Colon (tissue), 2 donors: ENCODE measurements at regions not wholly inside any gene's neighbourhood (a gene's known extent, or its start where the extent isn't known, plus 50 kb on each side); places are given as distances from the start of the nearest gene placed in this dataset.
"Not testable (repeated sequence)": the region's sequence is repeated elsewhere in the genome, so short reads cannot be mapped to it uniquely, and the experiment has no call there.

Experiments
- FAIRE-seq: peaks from 2 replicates; lab custom pipeline; 2012; peaks lifted over from hg19 to GRCh38; lab: Jason Lieb, UNC
- donor health status: control.
- donor health status: control.

GRCh38 chr7:63045575-63045974 lies 953.1 kb upstream of the ZNF722 start:
- FAIRE-seq, result no peak

GRCh38 chr7:63046612-63047011 lies 952.0 kb upstream of the ZNF722 start:
- FAIRE-seq, result no peak

- FAIRE-seq, result no peak
These were observed 951.6 kb upstream of the ZNF722 start for GRCh38 chr7:63047061-63047460.

GRCh38 chr7:63047546-63047945 lies 951.1 kb upstream of the ZNF722 start:
- no peak for FAIRE-seq

- FAIRE-seq, result no peak
These were observed 944.4 kb upstream of the ZNF722 start for GRCh38 chr7:63054191-63054661.

GRCh38 chr7:63057265-63057664 lies 941.4 kb upstream of the ZNF722 start:
- FAIRE-seq, result no peak

- FAIRE-seq, result not testable (repeated sequence)
These were observed 937.9 kb upstream of the ZNF722 start for GRCh38 chr7:63060701-63061100.

- FAIRE-seq, result no peak
These were observed 933.0 kb upstream of the ZNF722 start for GRCh38 chr7:63065684-63066083.

GRCh38 chr7:63066235-63066634 lies 932.4 kb upstream of the ZNF722 start:
- not testable (repeated sequence) for FAIRE-seq

- no peak for FAIRE-seq
These were observed 930.6 kb upstream of the ZNF722 start for GRCh38 chr7:63067897-63068585.

- FAIRE-seq, result no peak
These were observed 928.0 kb upstream of the ZNF722 start for GRCh38 chr7:63070696-63071095.

GRCh38 chr7:63071396-63071795 lies 927.3 kb upstream of the ZNF722 start:
- FAIRE-seq, result no peak

GRCh38 chr7:63071920-63072319 lies 926.7 kb upstream of the ZNF722 start:
- no peak for FAIRE-seq

GRCh38 chr7:63072806-63073205 lies 925.8 kb upstream of the ZNF722 start:
- no peak for FAIRE-seq

GRCh38 chr7:63073286-63073685 lies 925.4 kb upstream of the ZNF722 start:
- FAIRE-seq, result no peak

GRCh38 chr7:63073736-63074135 lies 924.9 kb upstream of the ZNF722 start:
- no peak for FAIRE-seq

- FAIRE-seq, result no peak
These were observed 920.8 kb upstream of the ZNF722 start for GRCh38 chr7:63077841-63078240.

- FAIRE-seq, result no peak
These were observed 918.2 kb upstream of the ZNF722 start for GRCh38 chr7:63080406-63080805.

GRCh38 chr7:63080831-63081230 lies 917.8 kb upstream of the ZNF722 start:
- no peak for FAIRE-seq

GRCh38 chr7:63087575-63088190 lies 911.0 kb upstream of the ZNF722 start:
- FAIRE-seq, result no peak

- FAIRE-seq, result no peak
These were observed 905.7 kb upstream of the ZNF722 start for GRCh38 chr7:63092951-63093350.

GRCh38 chr7:63093481-63093880 lies 905.2 kb upstream of the ZNF722 start:
- FAIRE-seq, result no peak

- FAIRE-seq, result no peak
These were observed 902.5 kb upstream of the ZNF722 start for GRCh38 chr7:63096141-63096540.

GRCh38 chr7:63104666-63105065 lies 894.0 kb upstream of the ZNF722 start:
- no peak for FAIRE-seq
